Testis (tissue), 2 donors: ENCODE measurements at regions not wholly inside any gene's neighbourhood (a gene's known extent, or its start where the extent isn't known, plus 50 kb on each side); places are given as distances from the start of the nearest gene placed in this dataset.

Experiments used
- DNase-seq: peaks from one replicate; pipeline ENCODE4 v3.0.0-alpha.2; 2019
- H3K27ac ChIP-seq, 2 donors: fragments of 200-600 bp; sonication (generic); one replicate each; pipeline ENCODE4 v1.5.1; 2019
- H3K27me3 ChIP-seq: fragments of 200-600 bp; sonication (generic); one replicate; pipeline ENCODE4 v1.5.1; 2019
- H3K36me3 ChIP-seq: fragments of 200-600 bp; sonication (generic); one replicate; pipeline ENCODE4 v1.5.1; 2017; ENCODE audit warnings: low read depth; ENCODE audit errors: missing control alignments
- H3K4me1 ChIP-seq: fragments of 200-600 bp; sonication (generic); one replicate; pipeline ENCODE4 v1.5.1; 2019
- H3K4me3 ChIP-seq, 2 donors: fragments of 200-600 bp; sonication (generic); one replicate each; pipeline ENCODE4 v1.5.1; 2017 to 2019
- H3K9me3 ChIP-seq: fragments of 200-600 bp; sonication (generic); one replicate; pipeline ENCODE4 v1.5.1; 2017
- POLR2A ChIP-seq: fragments of 450-650 bp; IDR thresholded peaks from one replicate; pipeline ENCODE4 v1.6.1; 2017; ENCODE audit warnings: antibody characterized with exemption, mild to moderate bottlenecking, moderate library complexity
- WGBS, 2 donors: methylation state at CpG; one replicate each; pipeline ENCODE4 v1.1.5; 2018; 5-methylcytosine and 5-hydroxymethylcytosine counted together
- intact Hi-C: fragments of 100-400 bp; cut with DNase I; formaldehyde crosslinking; loops from one replicate; pipeline ENCODE4 v1.15.1; 2023; ENCODE audit warnings: low total_unique reads
- TF ChIP-seq, protein P1 (sequence below), 3 experiments: fragments of 450-650 bp in 2 of 3; fragments of 200-600 bp in 1 of 3; sonication (generic) in 1 of 3; IDR thresholded peaks; one replicate each; pipeline ENCODE4 v1.5.1; 2016 to 2019; ENCODE audit warnings: antibody characterized with exemption in 3 of 3, mild to moderate bottlenecking in 2 of 3, moderate library complexity in 1 of 3

DNA sequence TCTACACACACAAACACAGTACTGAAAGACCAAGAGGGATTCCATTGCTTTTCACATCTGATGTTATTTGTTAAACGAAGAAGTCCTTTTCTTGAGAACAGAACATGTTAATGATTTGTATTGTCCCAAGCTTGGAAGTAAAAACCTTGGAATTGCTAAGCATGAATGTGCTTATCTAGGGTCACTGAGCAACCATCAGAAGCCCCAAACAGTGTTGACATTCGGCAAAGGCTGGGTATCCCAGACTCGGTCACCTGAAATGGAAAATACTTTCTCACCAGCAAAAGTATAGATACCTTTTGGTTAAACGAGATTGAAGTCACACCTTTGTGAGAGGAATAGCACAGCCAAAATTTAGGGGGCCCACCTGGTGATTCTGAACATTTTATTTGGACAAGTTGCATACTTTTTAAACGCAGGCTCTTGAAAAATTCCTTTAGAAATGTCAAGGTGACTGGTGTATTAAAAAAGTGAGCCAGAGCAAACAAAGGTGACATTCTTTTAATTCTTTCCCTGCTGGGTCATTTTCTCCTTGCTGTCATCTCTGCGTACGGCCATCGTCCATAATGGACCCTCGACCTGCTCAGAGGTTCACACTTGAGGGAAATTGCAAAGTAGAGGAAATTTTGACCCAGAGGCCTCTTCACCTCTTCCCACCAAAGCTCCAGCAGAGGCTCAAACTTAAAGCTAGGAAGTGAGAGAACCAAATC lies 95.8 kb upstream of the FOXA2 start:
- DNase-seq = no peak
- Histone ChIP-seq H3K4me1 (no peaks in the 10 kb centered on the region), H3K9me3 (no peaks in the 10 kb centered on the region), H3K27me3 (no peaks in the 10 kb centered on the region), H3K4me3 (no peak overlapping the region), H3K36me3 (no peaks in the 10 kb centered on the region), H3K27ac (no peak overlapping the region)
- intact Hi-C loops = loop anchor here (5.0 kb wide), 1 partner anchor 338 kb away; no protein-coding TSS in a partner anchor
- 69 to 79% methylated on average over 9 of the region's 9 CpGs for WGBS, 2 donors
- TF ChIP-seq POLR2A = no peak
- TF ChIP-seq, protein P1, sequence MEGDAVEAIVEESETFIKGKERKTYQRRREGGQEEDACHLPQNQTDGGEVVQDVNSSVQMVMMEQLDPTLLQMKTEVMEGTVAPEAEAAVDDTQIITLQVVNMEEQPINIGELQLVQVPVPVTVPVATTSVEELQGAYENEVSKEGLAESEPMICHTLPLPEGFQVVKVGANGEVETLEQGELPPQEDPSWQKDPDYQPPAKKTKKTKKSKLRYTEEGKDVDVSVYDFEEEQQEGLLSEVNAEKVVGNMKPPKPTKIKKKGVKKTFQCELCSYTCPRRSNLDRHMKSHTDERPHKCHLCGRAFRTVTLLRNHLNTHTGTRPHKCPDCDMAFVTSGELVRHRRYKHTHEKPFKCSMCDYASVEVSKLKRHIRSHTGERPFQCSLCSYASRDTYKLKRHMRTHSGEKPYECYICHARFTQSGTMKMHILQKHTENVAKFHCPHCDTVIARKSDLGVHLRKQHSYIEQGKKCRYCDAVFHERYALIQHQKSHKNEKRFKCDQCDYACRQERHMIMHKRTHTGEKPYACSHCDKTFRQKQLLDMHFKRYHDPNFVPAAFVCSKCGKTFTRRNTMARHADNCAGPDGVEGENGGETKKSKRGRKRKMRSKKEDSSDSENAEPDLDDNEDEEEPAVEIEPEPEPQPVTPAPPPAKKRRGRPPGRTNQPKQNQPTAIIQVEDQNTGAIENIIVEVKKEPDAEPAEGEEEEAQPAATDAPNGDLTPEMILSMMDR (IDR thresholded peaks at IDR 0.05) = no peak

GRCh38 chr20:22681591-22682248 lies 97.3 kb upstream of the FOXA2 start:
- no peaks in the 10 kb centered on the region for H3K36me3 ChIP-seq
- H3K27ac ChIP-seq = no peak overlapping the region
- WGBS, 2 donors = 79 to 87% methylated on average over 4 of the region's 4 CpGs
- DNase-seq = no peak
- no peaks in the 10 kb centered on the region for H3K9me3 ChIP-seq
- intact Hi-C loops = loop anchor here (5.0 kb wide), 1 partner anchor 339 kb away; no protein-coding TSS in a partner anchor
- no peaks in the 10 kb centered on the region for H3K4me1 ChIP-seq
- no peak for TF ChIP-seq POLR2A
- TF ChIP-seq, protein P1 (IDR thresholded peaks at IDR 0.05) = no peak
- no peaks in the 10 kb centered on the region for H3K27me3 ChIP-seq
- H3K4me3 ChIP-seq = no peak overlapping the region

DNA sequence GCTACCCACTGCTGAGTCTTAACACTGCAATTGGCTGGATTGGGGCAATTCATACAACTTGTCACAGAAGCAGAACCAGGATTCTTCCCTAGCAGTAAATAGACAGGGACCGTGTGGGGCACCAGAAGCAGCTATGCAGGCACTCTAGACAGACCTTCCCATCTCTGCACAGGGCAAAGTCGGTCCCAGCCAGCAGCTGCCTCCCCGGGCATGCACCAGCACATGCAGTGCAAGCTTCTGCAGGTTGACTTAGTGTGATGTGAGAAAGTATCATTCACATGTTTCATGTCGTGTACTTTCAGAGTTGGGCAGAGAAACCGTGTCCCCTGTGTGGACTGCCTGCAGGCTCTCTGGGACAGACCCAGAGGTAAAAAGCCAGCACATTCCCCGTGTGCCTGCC lies 98.0 kb upstream of the FOXA2 start:
- intact Hi-C loops = loop anchor here (5.0 kb wide), 1 partner anchor 340 kb away; no protein-coding TSS in a partner anchor
- Histone ChIP-seq H3K9me3 (no peaks in the 10 kb centered on the region), H3K4me3 (no peak overlapping the region), H3K36me3 (no peaks in the 10 kb centered on the region), H3K27me3 (no peaks in the 10 kb centered on the region), H3K4me1 (no peaks in the 10 kb centered on the region), H3K27ac (no peak overlapping the region)
- 78 to 83% methylated on average over 6 of the region's 6 CpGs for WGBS, 2 donors
- TF ChIP-seq, protein P1 (IDR thresholded peaks at IDR 0.05) = no peak
- TF ChIP-seq POLR2A = no peak
- DNase-seq = no peak

GRCh38 chr20:22684072-22684762 lies 99.8 kb upstream of the FOXA2 start:
- intact Hi-C loops = loop anchor here (5.0 kb wide), 1 partner anchor 342 kb away; no protein-coding TSS in a partner anchor
- Histone ChIP-seq H3K27ac (no peak overlapping the region), H3K27me3 (no peaks in the 10 kb centered on the region), H3K9me3 (no peaks in the 10 kb centered on the region), H3K4me1 (no peaks in the 10 kb centered on the region), H3K36me3 (no peaks in the 10 kb centered on the region), H3K4me3 (no peak overlapping the region)
- TF ChIP-seq, protein P1 (IDR thresholded peaks at IDR 0.05) = peak; percentile 74 to 90 (median 88)
- no peak for TF ChIP-seq POLR2A
- 20 to 30% methylated on average over 12 of the region's 12 CpGs for WGBS, 2 donors
- DNase-seq = peak; percentile 85
